OCI-LY1 (cell line): ENCODE measurements at regions not wholly inside any gene's neighbourhood (a gene's known extent, or its start where the extent isn't known, plus 50 kb on each side); places are given as distances from the start of the nearest gene placed in this dataset.

ENCODE experiments used
- H2AFZ ChIP-seq: fragments of 200-600 bp; sonication (generic), shearing (Covaris generic); 2 replicates; pipeline ENCODE4 v1.6.0; 2014; ENCODE audit warnings: antibody characterized with exemption, mild to moderate bottlenecking, low read length
- H3F3A ChIP-seq: fragments of 200-600 bp; sonication (generic), shearing (Covaris generic); 2 replicates; pipeline ENCODE4 v1.6.0; 2014; ENCODE audit warnings: mild to moderate bottlenecking, antibody characterized with exemption, low read length, moderate library complexity; ENCODE audit not compliant: insufficient read depth
- H3K27ac ChIP-seq: fragments of 200-600 bp; sonication (generic); 2 replicates; pipeline ENCODE4 v1.5.1; 2014; ENCODE audit warnings: low read length, mixed run types, mild to moderate bottlenecking, low read depth; ENCODE audit not compliant: poor library complexity, severe bottlenecking
- H3K27me3 ChIP-seq: fragments of 200-600 bp; sonication (generic); 2 replicates; pipeline ENCODE4 v1.6.0; 2014; ENCODE audit warnings: antibody characterized with exemption, mild to moderate bottlenecking, low read length, moderate library complexity; ENCODE audit not compliant: insufficient read depth
- H3K36me3 ChIP-seq: fragments of 200-600 bp; sonication (generic); 2 replicates; pipeline ENCODE4 v1.6.1; 2014; ENCODE audit warnings: mild to moderate bottlenecking, antibody characterized with exemption, low read length, moderate library complexity, mixed read lengths; ENCODE audit not compliant: insufficient read depth
- H3K4me1 ChIP-seq: fragments of 200-600 bp; sonication (generic); 2 replicates; pipeline ENCODE4 v1.5.1; 2014; ENCODE audit warnings: mild to moderate bottlenecking, low read length, moderate library complexity; ENCODE audit not compliant: insufficient read depth, severe bottlenecking
- H3K4me2 ChIP-seq: fragments of 200-600 bp; sonication (generic), shearing (Covaris generic); 2 replicates; pipeline ENCODE4 v1.6.1; 2014; ENCODE audit warnings: low read length
- H3K4me3 ChIP-seq: fragments of 200-600 bp; sonication (generic); 2 replicates; pipeline ENCODE4 v1.5.1; 2014; ENCODE audit warnings: low read length, low read depth, mild to moderate bottlenecking, mixed read lengths; ENCODE audit not compliant: poor library complexity, severe bottlenecking
- H3K79me2 ChIP-seq: fragments of 200-600 bp; shearing (Covaris generic); 2 replicates; pipeline ENCODE4 v1.6.1; 2016; ENCODE audit warnings: mixed run types, low read length, mixed read lengths; ENCODE audit not compliant: insufficient read depth
- H3K9ac ChIP-seq: fragments of 200-600 bp; sonication (generic), shearing (Covaris generic); 2 replicates; pipeline ENCODE4 v1.6.1; 2014; ENCODE audit warnings: mild to moderate bottlenecking, low read length, mixed read lengths
- H3K9me2 ChIP-seq: fragments of 200-600 bp; sonication (generic), shearing (Covaris generic); 2 replicates; pipeline ENCODE4 v1.6.1; 2014; ENCODE audit warnings: low read depth, mild to moderate bottlenecking, low read length, mixed read lengths
- H3K9me3 ChIP-seq: fragments of 200-600 bp; shearing (Covaris generic); 2 replicates; pipeline ENCODE4 v1.6.1; 2014; ENCODE audit warnings: low read length, mixed read lengths
- H4K20me1 ChIP-seq: fragments of 200-600 bp; sonication (generic), shearing (Covaris generic); 2 replicates; pipeline ENCODE4 v1.6.0; 2016; ENCODE audit warnings: mild to moderate bottlenecking, low read length; ENCODE audit not compliant: insufficient read depth
- EZH2 ChIP-seq: fragments of 200-600 bp; sonication (generic), shearing (Covaris generic); IDR thresholded peaks from 2 replicates; pipeline ENCODE4 v1.8.0; 2017; ENCODE audit warnings: borderline replicate concordance, mixed run types, mild to moderate bottlenecking, antibody characterized with exemption, low read length, moderate library complexity, mixed read lengths
- TF ChIP-seq, protein P1 (sequence below): fragments of 200-600 bp; sonication (generic), shearing (Covaris generic); IDR thresholded peaks from 2 replicates; pipeline ENCODE4 v1.5.1; 2017; ENCODE audit warnings: mild to moderate bottlenecking, antibody characterized with exemption, low read length, moderate library complexity, mixed read lengths

- Histone ChIP-seq H3K27ac (no peak overlapping the region), H3K4me2 (no peak overlapping the region), H3K9ac (no peak overlapping the region), H3K36me3 (no peaks in the 10 kb centered on the region), H3K9me3 (no peaks in the 10 kb centered on the region), H4K20me1 (no peaks in the 10 kb centered on the region), H3K27me3 (no peaks in the 10 kb centered on the region), H3F3A (no peaks in the 10 kb centered on the region), H3K79me2 (no peaks in the 10 kb centered on the region), H2AFZ (no peak overlapping the region), H3K4me3 (no peak overlapping the region), H3K9me2 (no peaks in the 10 kb centered on the region), H3K4me1 (no peaks in the 10 kb centered on the region)
- TF ChIP-seq, protein P1, sequence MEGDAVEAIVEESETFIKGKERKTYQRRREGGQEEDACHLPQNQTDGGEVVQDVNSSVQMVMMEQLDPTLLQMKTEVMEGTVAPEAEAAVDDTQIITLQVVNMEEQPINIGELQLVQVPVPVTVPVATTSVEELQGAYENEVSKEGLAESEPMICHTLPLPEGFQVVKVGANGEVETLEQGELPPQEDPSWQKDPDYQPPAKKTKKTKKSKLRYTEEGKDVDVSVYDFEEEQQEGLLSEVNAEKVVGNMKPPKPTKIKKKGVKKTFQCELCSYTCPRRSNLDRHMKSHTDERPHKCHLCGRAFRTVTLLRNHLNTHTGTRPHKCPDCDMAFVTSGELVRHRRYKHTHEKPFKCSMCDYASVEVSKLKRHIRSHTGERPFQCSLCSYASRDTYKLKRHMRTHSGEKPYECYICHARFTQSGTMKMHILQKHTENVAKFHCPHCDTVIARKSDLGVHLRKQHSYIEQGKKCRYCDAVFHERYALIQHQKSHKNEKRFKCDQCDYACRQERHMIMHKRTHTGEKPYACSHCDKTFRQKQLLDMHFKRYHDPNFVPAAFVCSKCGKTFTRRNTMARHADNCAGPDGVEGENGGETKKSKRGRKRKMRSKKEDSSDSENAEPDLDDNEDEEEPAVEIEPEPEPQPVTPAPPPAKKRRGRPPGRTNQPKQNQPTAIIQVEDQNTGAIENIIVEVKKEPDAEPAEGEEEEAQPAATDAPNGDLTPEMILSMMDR, result no peak
- TF ChIP-seq EZH2, result no peak
Observed at GRCh38 chr21:24197132-24197643, 1410.1 kb downstream of the MRPL39 start.

DNA sequence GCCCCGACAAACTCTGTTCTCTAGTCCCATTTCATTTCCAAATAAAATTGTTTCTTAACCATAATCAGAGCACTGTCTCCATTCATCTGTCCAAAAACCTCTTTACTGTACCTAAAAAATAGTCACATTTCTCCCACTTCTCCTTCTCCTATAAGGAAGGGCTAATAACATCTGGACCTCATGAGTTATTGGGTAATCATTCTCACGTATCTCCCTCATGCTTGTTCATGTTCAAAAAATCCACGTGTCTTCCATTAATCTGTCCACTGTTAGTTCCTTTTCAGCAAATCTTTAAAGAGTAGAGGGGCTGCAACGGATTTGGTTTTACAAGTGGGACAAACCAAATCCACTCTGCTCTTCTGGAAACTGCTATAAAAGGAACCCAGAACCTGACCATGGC, 1418.8 kb downstream of the MRPL39 start:
- H3K79me2 ChIP-seq, result no peaks in the 10 kb centered on the region
- H3K27ac ChIP-seq, result no peak overlapping the region
- H4K20me1 ChIP-seq, result no peaks in the 10 kb centered on the region
- no peaks in the 10 kb centered on the region for H3K9me3 ChIP-seq
- H3K36me3 ChIP-seq, result no peaks in the 10 kb centered on the region
- H2AFZ ChIP-seq, result no peak overlapping the region
- TF ChIP-seq, protein P1, result no peak
- TF ChIP-seq EZH2, result no peak
- H3K4me2 ChIP-seq, result no peak overlapping the region
- no peaks in the 10 kb centered on the region for H3K4me1 ChIP-seq
- H3K4me3 ChIP-seq, result no peak overlapping the region
- no peaks in the 10 kb centered on the region for H3F3A ChIP-seq
- H3K9ac ChIP-seq, result no peak overlapping the region
- no peaks in the 10 kb centered on the region for H3K9me2 ChIP-seq
- H3K27me3 ChIP-seq, result no peaks in the 10 kb centered on the region

DNA sequence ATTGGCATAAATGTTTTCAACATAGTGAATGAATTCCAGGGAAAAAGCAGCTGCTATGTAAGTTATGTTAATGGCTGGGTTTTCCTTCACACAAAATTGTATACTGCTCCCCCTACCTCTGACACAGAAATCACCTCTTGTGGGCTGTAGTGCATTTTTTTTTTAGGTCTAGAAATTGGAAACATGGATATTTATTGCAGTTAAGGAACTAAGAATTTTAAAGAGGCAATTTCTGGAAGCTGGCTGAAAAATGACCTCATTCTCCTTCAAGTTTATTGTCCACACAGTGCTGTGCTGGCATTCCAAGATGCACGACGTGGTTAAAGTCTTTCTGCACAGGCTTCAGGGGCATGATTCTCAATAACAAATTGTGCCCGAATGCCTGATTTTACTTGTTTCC, 1424.2 kb downstream of the MRPL39 start:
- TF ChIP-seq EZH2, result no peak
- TF ChIP-seq, protein P1, result no peak
- Histone ChIP-seq H2AFZ (no peak overlapping the region), H3F3A (no peaks in the 10 kb centered on the region), H3K4me3 (no peak overlapping the region), H3K27ac (no peak overlapping the region), H3K4me1 (no peaks in the 10 kb centered on the region), H3K4me2 (no peak overlapping the region), H3K79me2 (no peaks in the 10 kb centered on the region), H3K9me3 (no peaks in the 10 kb centered on the region), H4K20me1 (no peaks in the 10 kb centered on the region), H3K36me3 (no peaks in the 10 kb centered on the region), H3K27me3 (no peaks in the 10 kb centered on the region), H3K9me2 (no peaks in the 10 kb centered on the region), H3K9ac (no peak overlapping the region)
